ENCODE measurements at regions not wholly inside any gene's neighbourhood (a gene's known extent, or its start where the extent isn't known, plus 50 kb on each side); places are given as distances from the start of the nearest gene placed in this dataset.

DNA sequence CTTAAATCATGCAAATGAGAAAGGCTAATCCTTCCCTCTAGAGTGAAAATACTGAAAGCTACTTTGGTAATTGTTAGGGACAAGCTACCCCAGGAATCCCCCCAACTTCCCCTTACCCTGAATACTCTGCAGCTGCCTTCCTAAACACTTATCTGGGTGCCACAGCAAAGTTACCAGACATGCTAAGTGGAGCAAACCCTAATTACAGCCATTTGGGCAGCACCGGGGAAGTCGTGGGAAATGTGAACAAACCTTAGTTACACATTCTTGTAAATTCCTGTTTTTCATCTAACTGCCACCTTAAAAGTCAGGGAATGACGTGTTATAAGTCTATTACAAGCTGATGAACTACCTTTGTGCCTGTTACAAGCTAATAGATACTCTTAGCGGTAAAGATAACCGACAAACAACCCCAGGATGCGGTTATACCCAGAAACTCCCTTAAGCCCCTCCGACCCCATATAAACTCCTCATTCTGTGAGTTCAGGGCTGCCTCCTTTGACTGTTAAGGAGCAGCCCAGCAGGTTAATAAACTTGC, 66.0 kb upstream of the PLAC8 start:
- intact Hi-C loops (cut with DNase I), result no loop called here
- Histone ChIP-seq H3K36me3 (no peaks in the 10 kb centered on the region), H3K27ac (no peak overlapping the region), H3K27me3 (no peaks in the 10 kb centered on the region), H3K4me3 (no peak overlapping the region), H3K4me1 (no peaks in the 10 kb centered on the region), H3K9me3 (no peaks in the 10 kb centered on the region)
- DNase-seq (no peak), FAIRE-seq (no peak), ATAC-seq (no peak)
- 77 to 81% methylated on average over 7 of the region's 7 CpGs for WGBS, 2 donors
- TF ChIP-seq, protein P1, sequence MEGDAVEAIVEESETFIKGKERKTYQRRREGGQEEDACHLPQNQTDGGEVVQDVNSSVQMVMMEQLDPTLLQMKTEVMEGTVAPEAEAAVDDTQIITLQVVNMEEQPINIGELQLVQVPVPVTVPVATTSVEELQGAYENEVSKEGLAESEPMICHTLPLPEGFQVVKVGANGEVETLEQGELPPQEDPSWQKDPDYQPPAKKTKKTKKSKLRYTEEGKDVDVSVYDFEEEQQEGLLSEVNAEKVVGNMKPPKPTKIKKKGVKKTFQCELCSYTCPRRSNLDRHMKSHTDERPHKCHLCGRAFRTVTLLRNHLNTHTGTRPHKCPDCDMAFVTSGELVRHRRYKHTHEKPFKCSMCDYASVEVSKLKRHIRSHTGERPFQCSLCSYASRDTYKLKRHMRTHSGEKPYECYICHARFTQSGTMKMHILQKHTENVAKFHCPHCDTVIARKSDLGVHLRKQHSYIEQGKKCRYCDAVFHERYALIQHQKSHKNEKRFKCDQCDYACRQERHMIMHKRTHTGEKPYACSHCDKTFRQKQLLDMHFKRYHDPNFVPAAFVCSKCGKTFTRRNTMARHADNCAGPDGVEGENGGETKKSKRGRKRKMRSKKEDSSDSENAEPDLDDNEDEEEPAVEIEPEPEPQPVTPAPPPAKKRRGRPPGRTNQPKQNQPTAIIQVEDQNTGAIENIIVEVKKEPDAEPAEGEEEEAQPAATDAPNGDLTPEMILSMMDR (IDR thresholded peaks at IDR 0.05), result no peak

DNA sequence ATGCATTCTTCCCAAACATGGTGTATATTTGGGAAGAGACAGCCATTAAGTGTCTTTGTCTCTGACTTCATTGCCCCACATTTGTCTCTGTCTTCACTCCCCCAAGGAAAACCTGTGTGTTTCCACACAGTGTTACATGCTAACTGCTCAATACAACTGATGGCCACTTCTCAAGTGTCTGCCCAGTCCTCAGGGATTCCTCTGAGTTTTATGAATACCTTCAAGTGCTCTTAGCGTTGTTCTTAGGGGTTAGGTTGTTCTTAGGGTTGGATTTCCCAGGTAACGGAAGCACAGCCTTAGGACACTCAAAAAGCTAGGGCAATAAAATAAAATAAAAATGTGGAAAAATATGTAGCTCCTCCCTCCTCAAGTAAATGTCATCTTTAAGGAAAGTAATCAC, 64.7 kb upstream of the PLAC8 start:
- intact Hi-C loops (cut with DNase I), result no loop called here
- ATAC-seq, result no peak
- Histone ChIP-seq H3K36me3 (no peaks in the 10 kb centered on the region), H3K27me3 (no peaks in the 10 kb centered on the region), H3K27ac (no peak overlapping the region), H3K4me1 (no peaks in the 10 kb centered on the region), H3K9me3 (no peaks in the 10 kb centered on the region), H3K4me3 (no peak overlapping the region)
- FAIRE-seq, result no peak
- TF ChIP-seq, protein P1 (IDR thresholded peaks at IDR 0.05), result no peak
- DNase-seq, result no peak
- 42 to 43% methylated on average over 2 of the region's 2 CpGs for WGBS, 2 donors

DNA sequence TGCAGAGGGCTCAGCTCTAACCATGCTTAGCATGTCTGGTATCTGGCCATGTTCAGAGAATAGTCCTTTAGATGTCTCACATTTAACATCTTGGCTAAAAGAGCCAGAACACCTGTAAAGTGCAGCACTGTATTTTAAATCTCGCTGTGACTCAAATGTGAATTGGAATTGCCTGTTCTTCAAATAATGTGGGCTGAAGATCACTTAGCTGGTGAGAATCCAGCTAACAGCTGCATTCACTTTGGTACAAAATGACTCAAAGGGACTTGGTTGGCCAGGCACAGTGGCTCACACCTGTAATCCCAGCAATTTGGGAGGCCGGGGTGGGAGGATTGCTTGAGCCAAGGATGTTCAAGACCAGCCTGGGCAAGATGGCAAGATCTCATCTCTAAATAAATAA, 63.5 kb upstream of the PLAC8 start:
- Histone ChIP-seq H3K4me1 (no peaks in the 10 kb centered on the region), H3K9me3 (no peaks in the 10 kb centered on the region), H3K4me3 (no peak overlapping the region), H3K27ac (no peak overlapping the region), H3K27me3 (no peaks in the 10 kb centered on the region), H3K36me3 (no peaks in the 10 kb centered on the region)
- no peak for ATAC-seq
- intact Hi-C loops (cut with DNase I), result no loop called here
- TF ChIP-seq, protein P1 (IDR thresholded peaks at IDR 0.05), result no peak
- no peak for DNase-seq
- FAIRE-seq, result no peak
- 47 to 48% methylated on average over 2 of the region's 2 CpGs for WGBS, 2 donors

DNA sequence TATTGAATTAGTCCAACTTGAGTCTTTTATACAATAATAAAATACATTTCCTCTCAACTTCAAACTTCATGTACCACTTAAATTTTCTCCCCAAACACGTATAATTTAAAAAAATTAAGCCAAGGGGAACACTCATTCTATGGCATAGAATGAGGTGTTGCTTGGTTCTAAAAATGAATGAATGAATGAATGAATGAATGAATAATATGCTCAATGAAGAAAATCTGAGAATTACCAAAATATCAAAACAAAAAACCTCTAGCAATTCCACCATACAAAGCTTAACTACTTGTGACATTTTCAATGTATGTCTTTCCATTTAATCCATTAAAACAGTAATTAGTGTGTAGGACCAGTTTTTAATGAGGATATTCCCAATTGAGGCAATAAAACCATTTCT, 62.7 kb upstream of the PLAC8 start:
- Histone ChIP-seq H3K27me3 (no peaks in the 10 kb centered on the region), H3K4me1 (no peaks in the 10 kb centered on the region), H3K36me3 (no peaks in the 10 kb centered on the region), H3K4me3 (no peak overlapping the region), H3K9me3 (no peaks in the 10 kb centered on the region), H3K27ac (no peak overlapping the region)
- FAIRE-seq (no peak), ATAC-seq (no peak), DNase-seq (no peak)
- TF ChIP-seq, protein P1 (IDR thresholded peaks at IDR 0.05), result no peak
- 0% methylated on average over 1 of the region's 1 CpG for WGBS, 2 donors
- intact Hi-C loops (cut with DNase I), result no loop called here

DNA sequence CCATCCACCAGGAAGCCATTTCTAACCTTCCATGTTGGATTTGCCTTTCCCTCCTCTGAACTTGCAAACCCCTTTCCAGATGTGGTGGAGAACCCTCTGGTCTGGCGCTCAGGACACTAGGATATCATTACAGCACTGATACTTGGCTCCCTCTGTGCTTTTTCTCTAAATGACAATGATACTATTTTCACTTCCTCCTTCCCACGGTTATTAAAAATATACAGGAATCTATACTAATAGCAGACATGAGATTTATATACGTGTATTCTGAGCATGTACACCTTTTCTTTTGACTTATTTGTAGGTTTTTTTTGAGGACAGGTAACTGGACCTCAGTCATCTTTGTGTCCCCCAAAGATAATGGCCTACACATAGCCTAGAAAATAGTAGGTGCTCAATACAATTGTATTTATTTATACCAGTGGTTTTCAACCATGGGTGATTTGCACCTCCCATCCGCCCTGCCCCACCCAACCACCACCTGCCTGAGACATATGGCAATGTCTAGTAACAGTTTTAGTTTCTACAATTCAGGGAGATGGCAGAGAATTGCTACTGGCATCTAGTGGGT, 60.4 kb upstream of the PLAC8 start:
- no peak for DNase-seq
- intact Hi-C loops (cut with DNase I), result no loop called here
- H3K9me3 ChIP-seq, result no peaks in the 10 kb centered on the region
- ATAC-seq, result no peak
- H3K36me3 ChIP-seq, result no peaks in the 10 kb centered on the region
- TF ChIP-seq, protein P1 (IDR thresholded peaks at IDR 0.05), result no peak
- no peak overlapping the region for H3K27ac ChIP-seq
- 83 to 85% methylated on average over 4 of the region's 4 CpGs for WGBS, 2 donors
- H3K27me3 ChIP-seq, result no peaks in the 10 kb centered on the region
- FAIRE-seq, result no peak
- no peak overlapping the region for H3K4me3 ChIP-seq
- H3K4me1 ChIP-seq, result no peaks in the 10 kb centered on the region
